Neural cell (in vitro differentiated cells): ENCODE measurements at regions not wholly inside any gene's neighbourhood (a gene's known extent, or its start where the extent isn't known, plus 50 kb on each side); places are given as distances from the start of the nearest gene placed in this dataset.
A peak's percentile ranks its signal among the peaks of the same experiment; 100 is the strongest.

Source experiments
- H2AFZ ChIP-seq: fragments of 200-600, 300-800 bp; sonication (generic), shearing (Covaris generic); 2 replicates; pipeline ENCODE4 v1.6.0; 2014; ENCODE audit warnings: low read depth, mild to moderate bottlenecking, antibody characterized with exemption, low read length, moderate library complexity
- H3F3A ChIP-seq: fragments of 200-600 bp; shearing (Covaris generic); 2 replicates; pipeline ENCODE4 v1.6.1; 2016; ENCODE audit warnings: mild to moderate bottlenecking, moderate library complexity, mixed read lengths, antibody characterized with exemption, low read length; ENCODE audit not compliant: insufficient read depth, poor library complexity, severe bottlenecking
- H3K27ac ChIP-seq: fragments of 200-600, 300-800 bp; sonication (generic), shearing (Covaris generic); 2 replicates; pipeline ENCODE4 v1.5.1; 2014; ENCODE audit warnings: mild to moderate bottlenecking, low read length, moderate library complexity
- H3K27me3 ChIP-seq: fragments of 300-800, 200-600 bp; sonication (generic), shearing (Covaris generic); 2 replicates; pipeline ENCODE4 v1.6.0; 2014; ENCODE audit warnings: mild to moderate bottlenecking, low read depth, low read length, moderate library complexity; ENCODE audit not compliant: insufficient read depth
- H3K36me3 ChIP-seq: fragments of 300-800, 200-600 bp; sonication (generic), shearing (Covaris generic); 2 replicates; pipeline ENCODE4 v1.5.1; 2014; ENCODE audit warnings: mild to moderate bottlenecking, antibody characterized with exemption, low read length, moderate library complexity; ENCODE audit not compliant: insufficient read depth
- H3K4me2 ChIP-seq: fragments of 300-800, 200-600 bp; sonication (generic), shearing (Covaris generic); 2 replicates; pipeline ENCODE4 v1.6.0; 2014; ENCODE audit warnings: mild to moderate bottlenecking, low read length
- H3K4me3 ChIP-seq: fragments of 300-800, 200-600 bp; sonication (generic), shearing (Covaris generic); 2 replicates; pipeline ENCODE4 v1.5.1; 2014; ENCODE audit warnings: mild to moderate bottlenecking, low read length, moderate library complexity
- H3K79me2 ChIP-seq: fragments of 200-600 bp; shearing (Covaris generic); replicated peaks from 2 replicates; pipeline ENCODE4 v1.6.0; 2014; ENCODE audit warnings: mild to moderate bottlenecking, low read length, moderate library complexity; ENCODE audit not compliant: insufficient read depth
- H3K9ac ChIP-seq: fragments of 300-800, 200-600 bp; sonication (generic), shearing (Covaris generic); 2 replicates; pipeline ENCODE4 v1.6.1; 2016; ENCODE audit warnings: mild to moderate bottlenecking, low read length, mixed read lengths
- H3K9me2 ChIP-seq: fragments of 200-600 bp; shearing (Covaris generic); 2 replicates; pipeline ENCODE4 v1.6.1; 2016; ENCODE audit warnings: mild to moderate bottlenecking, low read length, mixed read lengths; ENCODE audit not compliant: insufficient read depth
- H3K9me3 ChIP-seq: fragments of 200-600, 300-800 bp; sonication (generic), shearing (Covaris generic); 2 replicates; pipeline ENCODE4 v1.6.1; 2016; ENCODE audit warnings: mild to moderate bottlenecking, mixed run types, low read length, moderate library complexity, mixed read lengths
- H4K20me1 ChIP-seq: fragments of 200-600 bp; shearing (Covaris generic); 2 replicates; pipeline ENCODE4 v1.6.1; 2016; ENCODE audit warnings: mild to moderate bottlenecking, mixed run types; ENCODE audit not compliant: insufficient read depth
- CTCF ChIP-seq: fragments of 450-650 bp; IDR thresholded peaks from 2 replicates; pipeline ENCODE4 v1.5.1; 2014; ENCODE audit warnings: antibody characterized with exemption, mild to moderate bottlenecking, moderate library complexity; ENCODE audit not compliant: poor library complexity, severe bottlenecking
- EP300 ChIP-seq: fragments of 450-650 bp; conservative IDR thresholded peaks from 2 replicates; pipeline ENCODE4 v1.6.1; 2014; ENCODE audit warnings: antibody characterized with exemption, mild to moderate bottlenecking, moderate library complexity; ENCODE audit not compliant: poor library complexity, severe bottlenecking
- EZH2 ChIP-seq: fragments of 200-600, 300-800 bp; shearing (Covaris generic), sonication (generic); IDR thresholded peaks from 2 replicates; pipeline ENCODE4 v1.6.1; 2014; ENCODE audit warnings: antibody characterized with exemption, low read length, borderline replicate concordance, mild to moderate bottlenecking; ENCODE audit not compliant: insufficient read depth, poor library complexity, severe bottlenecking
- MXI1 ChIP-seq: fragments of 450-650 bp; conservative IDR thresholded peaks from 2 replicates; pipeline ENCODE4 v1.6.1; 2014; ENCODE audit warnings: antibody characterized with exemption, mild to moderate bottlenecking; ENCODE audit not compliant: poor library complexity, severe bottlenecking
- POLR2AphosphoS5 ChIP-seq: IDR thresholded peaks from 2 replicates; pipeline ENCODE4 v1.6.1; 2012
- RAD21 ChIP-seq: fragments of 450-650 bp; conservative IDR thresholded peaks from 2 replicates; pipeline ENCODE4 v1.6.1; 2014; ENCODE audit warnings: antibody characterized with exemption, mild to moderate bottlenecking, moderate library complexity
- SMC3 ChIP-seq: fragments of 450-650 bp; conservative IDR thresholded peaks from 2 replicates; pipeline ENCODE4 v1.6.1; 2014; ENCODE audit warnings: antibody characterized with exemption, mild to moderate bottlenecking, moderate library complexity; ENCODE audit not compliant: poor library complexity
- TAF1 ChIP-seq: IDR thresholded peaks from 2 replicates; pipeline ENCODE4 v1.6.1; 2012; ENCODE audit warnings: low read depth
- TF ChIP-seq, protein P1 (sequence below): IDR thresholded peaks from 2 replicates; pipeline ENCODE4 v1.6.1; 2012; ENCODE audit warnings: borderline replicate concordance

- Histone ChIP-seq H3K27ac (no peak overlapping the region), H3K9me3 (no peaks in the 10 kb centered on the region), H3K27me3 (no peaks in the 10 kb centered on the region), H3F3A (no peaks in the 10 kb centered on the region), H3K79me2 (peaks cover 3% of the 10 kb centered on the region), H3K4me3 (no peak overlapping the region), H2AFZ (no peak overlapping the region), H3K36me3 (no peaks in the 10 kb centered on the region), H3K9me2 (no peaks in the 10 kb centered on the region), H4K20me1 (no peaks in the 10 kb centered on the region), H3K9ac (no peak overlapping the region), H3K4me2 (no peak overlapping the region)
- peak; percentile 55 for TF ChIP-seq CTCF
- TF ChIP-seq TAF1 = no peak
- no peak for TF ChIP-seq SMC3
- TF ChIP-seq POLR2AphosphoS5 = no peak
- no peak for TF ChIP-seq EZH2
- peak; percentile 67 for TF ChIP-seq RAD21
- no peak for TF ChIP-seq MXI1
- TF ChIP-seq EP300 = no peak
- TF ChIP-seq, protein P1, sequence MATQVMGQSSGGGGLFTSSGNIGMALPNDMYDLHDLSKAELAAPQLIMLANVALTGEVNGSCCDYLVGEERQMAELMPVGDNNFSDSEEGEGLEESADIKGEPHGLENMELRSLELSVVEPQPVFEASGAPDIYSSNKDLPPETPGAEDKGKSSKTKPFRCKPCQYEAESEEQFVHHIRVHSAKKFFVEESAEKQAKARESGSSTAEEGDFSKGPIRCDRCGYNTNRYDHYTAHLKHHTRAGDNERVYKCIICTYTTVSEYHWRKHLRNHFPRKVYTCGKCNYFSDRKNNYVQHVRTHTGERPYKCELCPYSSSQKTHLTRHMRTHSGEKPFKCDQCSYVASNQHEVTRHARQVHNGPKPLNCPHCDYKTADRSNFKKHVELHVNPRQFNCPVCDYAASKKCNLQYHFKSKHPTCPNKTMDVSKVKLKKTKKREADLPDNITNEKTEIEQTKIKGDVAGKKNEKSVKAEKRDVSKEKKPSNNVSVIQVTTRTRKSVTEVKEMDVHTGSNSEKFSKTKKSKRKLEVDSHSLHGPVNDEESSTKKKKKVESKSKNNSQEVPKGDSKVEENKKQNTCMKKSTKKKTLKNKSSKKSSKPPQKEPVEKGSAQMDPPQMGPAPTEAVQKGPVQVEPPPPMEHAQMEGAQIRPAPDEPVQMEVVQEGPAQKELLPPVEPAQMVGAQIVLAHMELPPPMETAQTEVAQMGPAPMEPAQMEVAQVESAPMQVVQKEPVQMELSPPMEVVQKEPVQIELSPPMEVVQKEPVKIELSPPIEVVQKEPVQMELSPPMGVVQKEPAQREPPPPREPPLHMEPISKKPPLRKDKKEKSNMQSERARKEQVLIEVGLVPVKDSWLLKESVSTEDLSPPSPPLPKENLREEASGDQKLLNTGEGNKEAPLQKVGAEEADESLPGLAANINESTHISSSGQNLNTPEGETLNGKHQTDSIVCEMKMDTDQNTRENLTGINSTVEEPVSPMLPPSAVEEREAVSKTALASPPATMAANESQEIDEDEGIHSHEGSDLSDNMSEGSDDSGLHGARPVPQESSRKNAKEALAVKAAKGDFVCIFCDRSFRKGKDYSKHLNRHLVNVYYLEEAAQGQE = no peak
Measured at GRCh38 chr13:85879014-85879413, 79.8 kb upstream of the SLITRK6 start.

- Histone ChIP-seq H3K9ac (no peak overlapping the region), H3K9me3 (no peaks in the 10 kb centered on the region), H3K9me2 (no peaks in the 10 kb centered on the region), H3K4me2 (no peak overlapping the region), H3F3A (no peaks in the 10 kb centered on the region), H2AFZ (no peak overlapping the region), H3K79me2 (no peaks in the 10 kb centered on the region), H3K36me3 (no peaks in the 10 kb centered on the region), H4K20me1 (no peaks in the 10 kb centered on the region), H3K27ac (no peak overlapping the region), H3K27me3 (no peaks in the 10 kb centered on the region), H3K4me3 (no peak overlapping the region)
- no peak for TF ChIP-seq TAF1
- TF ChIP-seq POLR2AphosphoS5 = no peak
- no peak for TF ChIP-seq SMC3
- TF ChIP-seq, protein P1 = no peak
- no peak for TF ChIP-seq CTCF
- TF ChIP-seq EZH2 = no peak
- TF ChIP-seq RAD21 = no peak
- no peak for TF ChIP-seq MXI1
- no peak for TF ChIP-seq EP300
Measured at GRCh38 chr13:85864963-85865530, 65.8 kb upstream of the SLITRK6 start.
